ENCODE measurements at regions not wholly inside any gene's neighbourhood (a gene's known extent, or its start where the extent isn't known, plus 50 kb on each side); places are given as distances from the start of the nearest gene placed in this dataset.

GRCh38 chr15:67911727-67912126 lies 71.9 kb upstream of the RNU6-1 start:
- no TSS peak for BruUV-seq (replicated peaks)
- peaks cover 6% of the 10 kb centered on the region for H3K36me3 Mint-ChIP-seq (ENCODE audit: insufficient read depth, unreplicated experiment)
- peaks cover 16% of the 10 kb centered on the region for H3K4me1 Mint-ChIP-seq (ENCODE audit: insufficient read depth, unreplicated experiment)
- no peak for TF ChIP-seq CTCF (IDR thresholded peaks at IDR 0.05; ENCODE audit: unreplicated experiment)
- POLR2A ChIA-PET = no interaction called here
- intact Hi-C loops (cut with micrococcal nuclease) = no loop called here
- no peak for DNase-seq (ENCODE audit: unreplicated experiment)
- CTCF ChIA-PET = no interaction called here
- H3K9me3 Mint-ChIP-seq (ENCODE audit: unreplicated experiment) = no peaks in the 10 kb centered on the region
- H3K27ac Mint-ChIP-seq (ENCODE audit: low read depth, unreplicated experiment) = no peak overlapping the region
- no peaks in the 10 kb centered on the region for H3K27me3 Mint-ChIP-seq (ENCODE audit: insufficient read depth, unreplicated experiment)
- no peak overlapping the region for H3K4me3 Mint-ChIP-seq (ENCODE audit: unreplicated experiment)

- no TSS peak for BruUV-seq (replicated peaks)
- no peaks in the 10 kb centered on the region for H3K27me3 Mint-ChIP-seq (ENCODE audit: insufficient read depth, unreplicated experiment)
- peaks cover 6% of the 10 kb centered on the region for H3K36me3 Mint-ChIP-seq (ENCODE audit: insufficient read depth, unreplicated experiment)
- peaks cover 30% of the 10 kb centered on the region for H3K4me1 Mint-ChIP-seq (ENCODE audit: insufficient read depth, unreplicated experiment)
- POLR2A ChIA-PET = interaction anchor here (1.1 kb wide), 1 partner anchor 11 kb away, joined by 3 read pairs; no protein-coding TSS in a partner anchor
- H3K27ac Mint-ChIP-seq (ENCODE audit: low read depth, unreplicated experiment) = no peak overlapping the region
- no peaks in the 10 kb centered on the region for H3K9me3 Mint-ChIP-seq (ENCODE audit: unreplicated experiment)
- H3K4me3 Mint-ChIP-seq (ENCODE audit: unreplicated experiment) = no peak overlapping the region
- CTCF ChIA-PET = interaction anchor here (1.3 kb wide), 1 partner anchor 51 kb away, joined by 3 read pairs; no protein-coding TSS in a partner anchor
- no peak for TF ChIP-seq CTCF (IDR thresholded peaks at IDR 0.05; ENCODE audit: unreplicated experiment)
- intact Hi-C loops (cut with micrococcal nuclease) = no loop called here
- DNase-seq (ENCODE audit: unreplicated experiment) = no peak
These were observed 74.2 kb upstream of the RNU6-1 start for GRCh38 chr15:67914028-67914427.

GRCh38 chr15:67914537-67915460 lies 75.0 kb upstream of the RNU6-1 start:
- Mint-ChIP-seq H3K27me3 (ENCODE audit: insufficient read depth, unreplicated experiment) (no peaks in the 10 kb centered on the region), H3K36me3 (ENCODE audit: insufficient read depth, unreplicated experiment) (no peaks in the 10 kb centered on the region), H3K4me3 (ENCODE audit: unreplicated experiment) (no peak overlapping the region), H3K27ac (ENCODE audit: low read depth, unreplicated experiment) (peak overlapping the region; percentile 5), H3K4me1 (ENCODE audit: insufficient read depth, unreplicated experiment) (peaks cover 30% of the 10 kb centered on the region), H3K9me3 (ENCODE audit: unreplicated experiment) (no peaks in the 10 kb centered on the region)
- intact Hi-C loops (cut with micrococcal nuclease) = no loop called here
- ChIA-PET POLR2A (interaction anchor here (0.8 to 1.5 kb wide), 6 partner anchors 11 to 139 kb away, joined by 3 to 4 read pairs (median 4); partner anchors contain the start of gene PIAS1), CTCF (interaction anchor here (0.6 to 1.3 kb wide), 2 partner anchors 52 to 151 kb away, joined by 3 read pairs; no protein-coding TSS in a partner anchor)
- no peak for DNase-seq (ENCODE audit: unreplicated experiment)
- no TSS peak for BruUV-seq (replicated peaks)
- TF ChIP-seq CTCF (IDR thresholded peaks at IDR 0.05; ENCODE audit: unreplicated experiment) = no peak

All from MCF 10A (cell line).